GM23338 (cell line): ENCODE measurements at regions not wholly inside any gene's neighbourhood (a gene's known extent, or its start where the extent isn't known, plus 50 kb on each side); places are given as distances from the start of the nearest gene placed in this dataset.

Source experiments
- ATAC-seq: fragments of 200-7000 bp; cut with Tn5 transposase; 3 replicates; pipeline ENCODE4 v1.9.1; 2020
- DNase-seq: peaks from one replicate; pipeline ENCODE4 v3.0.0-alpha.2; 2015; ENCODE audit warnings: low spot score
- H2AFZ ChIP-seq: fragments of 200-600 bp; sonication (generic); 2 replicates; pipeline ENCODE4 v1.8.0; 2016; ENCODE audit warnings: antibody characterized with exemption, mild to moderate bottlenecking, moderate library complexity
- H3F3A ChIP-seq: fragments of 200-600 bp; sonication (generic); replicated peaks from 2 replicates; pipeline ENCODE4 v1.8.0; 2017; ENCODE audit warnings: antibody characterized with exemption, mixed run types, low read depth
- H3K27ac ChIP-seq: fragments of 200-600 bp; sonication (generic); 2 replicates; pipeline ENCODE4 v1.6.1; 2016; ENCODE audit warnings: low read depth
- H3K27me3 ChIP-seq: fragments of 200-600 bp; sonication (generic); 2 replicates; pipeline ENCODE4 v1.8.0; 2016; ENCODE audit warnings: mild to moderate bottlenecking, mixed run types, moderate library complexity; ENCODE audit not compliant: insufficient read depth
- H3K36me3 ChIP-seq: fragments of 200-600 bp; sonication (generic); 2 replicates; pipeline ENCODE4 v1.8.0; 2016; ENCODE audit warnings: mild to moderate bottlenecking; ENCODE audit not compliant: insufficient read depth
- H3K4me1 ChIP-seq: fragments of 200-600 bp; sonication (generic); 2 replicates; pipeline ENCODE4 v1.8.0; 2016; ENCODE audit warnings: mild to moderate bottlenecking, moderate library complexity; ENCODE audit not compliant: insufficient read depth
- H3K4me2 ChIP-seq: fragments of 200-600 bp; sonication (generic); 2 replicates; pipeline ENCODE4 v1.7.1; 2017; ENCODE audit warnings: mixed run types
- H3K4me3 ChIP-seq: fragments of 200-600 bp; sonication (generic); 2 replicates; pipeline ENCODE4 v1.6.1; 2016; ENCODE audit warnings: mixed run types
- H3K79me2 ChIP-seq: fragments of 200-600 bp; sonication (generic); replicated peaks from 2 replicates; pipeline ENCODE4 v1.8.0; 2017; ENCODE audit warnings: mild to moderate bottlenecking; ENCODE audit not compliant: insufficient read depth
- H3K9me2 ChIP-seq: fragments of 200-600 bp; sonication (generic); 2 replicates; pipeline ENCODE4 v1.8.0; 2017; ENCODE audit not compliant: insufficient read depth
- H4K20me1 ChIP-seq: fragments of 200-600 bp; sonication (generic); replicated peaks from 2 replicates; pipeline ENCODE4 v1.8.0; 2017; ENCODE audit warnings: mild to moderate bottlenecking; ENCODE audit not compliant: insufficient read depth
- H3K27ac Mint-ChIP-seq: 2 replicates; pipeline ENCODE4 v1.8.0; 2020; ENCODE audit warnings: inconsistent platforms, mild to moderate bottlenecking, moderate library complexity, mixed read lengths
- H3K27me3 Mint-ChIP-seq: 3 replicates; pipeline ENCODE4 v1.8.0; 2022; ENCODE audit warnings: low read depth, mild to moderate bottlenecking, moderate library complexity, mixed read lengths, inconsistent platforms; ENCODE audit not compliant: insufficient read depth, poor library complexity
- H3K36me3 Mint-ChIP-seq: 3 replicates; pipeline ENCODE4 v1.8.0; 2021; ENCODE audit warnings: low read depth, mild to moderate bottlenecking, inconsistent platforms, moderate library complexity, mixed read lengths
- H3K4me1 Mint-ChIP-seq: 3 replicates; pipeline ENCODE4 v1.8.0; 2020; ENCODE audit warnings: mild to moderate bottlenecking, inconsistent platforms, mixed read lengths
- H3K4me3 Mint-ChIP-seq: 3 replicates; pipeline ENCODE4 v1.8.0; 2021; ENCODE audit warnings: moderate library complexity, mild to moderate bottlenecking, inconsistent platforms, mixed read lengths
- H3K9me3 Mint-ChIP-seq: 3 replicates; pipeline ENCODE4 v1.8.0; 2020; ENCODE audit warnings: moderate library complexity, mild to moderate bottlenecking, inconsistent platforms, mixed read lengths
- CREB1 ChIP-seq: fragments of 250-450 bp; sonication (Bioruptor Pico); IDR thresholded peaks from 2 replicates; pipeline ENCODE4 v1.5.0; 2020; ENCODE audit warnings: low read depth, mild to moderate bottlenecking, moderate library complexity
- CTCF ChIP-seq, 2 experiments: fragments of 200-600 bp in 1 of 2; sonication (generic) in 1 of 2; conservative IDR thresholded peaks; 2 replicates each; pipeline versions ENCODE4 v1.5.1 to v1.6.1; 2016 to 2017; ENCODE audit warnings: antibody characterized with exemption in 2 of 2, low read depth in 2 of 2, mild to moderate bottlenecking in 2 of 2, moderate library complexity in 1 of 2
- ETS1 ChIP-seq: IDR thresholded peaks from 2 replicates; pipeline ENCODE4 v1.6.1; 2016; ENCODE audit warnings: antibody characterized with exemption
- EZH2 ChIP-seq: fragments of 200-600 bp; sonication (generic); IDR thresholded peaks from one replicate; pipeline ENCODE4 v1.8.0; 2017; ENCODE audit warnings: antibody characterized with exemption, mild to moderate bottlenecking, low read depth; ENCODE audit not compliant: unreplicated experiment
- POLR2AphosphoS5 ChIP-seq: IDR thresholded peaks from 2 replicates; pipeline ENCODE4 v1.6.1; 2016; ENCODE audit warnings: antibody characterized with exemption, low read depth
- ZNF331 ChIP-seq: fragments of 250-450 bp; sonication (Bioruptor Pico); IDR thresholded peaks from 2 replicates; pipeline ENCODE4 v1.5.0; 2020; ENCODE audit warnings: low read depth, mild to moderate bottlenecking, moderate library complexity

- no peak for ATAC-seq
- H3K36me3 Mint-ChIP-seq, result peaks cover 25% of the 10 kb centered on the region; the same call in 2 of the 3 replicates
- TF ChIP-seq ZNF331 (CRISPR knock-in tag), result no peak
- TF ChIP-seq CREB1 (CRISPR knock-in tag), result no peak
- TF ChIP-seq EZH2, result no peak
- no peak for TF ChIP-seq CTCF (conservative IDR thresholded peaks at IDR 0.05; ENCODE audit: low read depth in 2 of 2)
- Histone ChIP-seq H3K79me2 (no peaks in the 10 kb centered on the region), H3K4me3 (no peak overlapping the region), H3K4me2 (no peak overlapping the region), H3K27ac (no peak overlapping the region), H3K9me2 (no peaks in the 10 kb centered on the region; the same call in 1 of the 2 replicates), H3K36me3 (no peaks in the 10 kb centered on the region), H4K20me1 (no peaks in the 10 kb centered on the region), H3K27me3 (no peaks in the 10 kb centered on the region), H2AFZ (no peak overlapping the region), H3F3A (no peaks in the 10 kb centered on the region), H3K4me1 (no peaks in the 10 kb centered on the region)
- no peak overlapping the region for H3K27ac Mint-ChIP-seq
- peaks cover 19% of the 10 kb centered on the region for H3K4me1 Mint-ChIP-seq
- H3K4me3 Mint-ChIP-seq, result no peak overlapping the region
- no peaks in the 10 kb centered on the region for H3K27me3 Mint-ChIP-seq
- no peak for DNase-seq
- no peaks in the 10 kb centered on the region; the same call in 2 of the 3 replicates for H3K9me3 Mint-ChIP-seq
Measured at GRCh38 chr6:141540207-141540606, 592.5 kb upstream of the GJE1 start.

- Mint-ChIP-seq H3K4me3 (no peak overlapping the region), H3K9me3 (no peaks in the 10 kb centered on the region; the same call in 2 of the 3 replicates), H3K4me1 (peaks cover 19% of the 10 kb centered on the region), H3K27ac (no peak overlapping the region), H3K36me3 (peaks cover 22% of the 10 kb centered on the region; the same call in 2 of the 3 replicates), H3K27me3 (no peaks in the 10 kb centered on the region)
- H3K4me1 ChIP-seq, result no peaks in the 10 kb centered on the region
- ATAC-seq (no peak), DNase-seq (no peak)
- H3K36me3 ChIP-seq, result no peaks in the 10 kb centered on the region
- no peak overlapping the region for H3K4me2 ChIP-seq
- H3K4me3 ChIP-seq, result no peak overlapping the region
- H3K79me2 ChIP-seq, result no peaks in the 10 kb centered on the region
- H3K27ac ChIP-seq, result no peak overlapping the region
- H3F3A ChIP-seq, result no peaks in the 10 kb centered on the region
- no peak overlapping the region for H2AFZ ChIP-seq
- H3K9me2 ChIP-seq, result no peaks in the 10 kb centered on the region; the same call in 1 of the 2 replicates
- H4K20me1 ChIP-seq, result no peaks in the 10 kb centered on the region
- H3K27me3 ChIP-seq, result no peaks in the 10 kb centered on the region
- no peak for TF ChIP-seq ETS1
Measured at GRCh38 chr6:141539617-141540016, 593.1 kb upstream of the GJE1 start.

- H3K9me3 Mint-ChIP-seq, result peaks cover 14% of the 10 kb centered on the region
- H3K27ac ChIP-seq, result no peak overlapping the region
- no peak overlapping the region for H3K4me3 Mint-ChIP-seq
- no peak for DNase-seq
- H3K27me3 Mint-ChIP-seq, result no peaks in the 10 kb centered on the region
- no peaks in the 10 kb centered on the region for H3K36me3 ChIP-seq
- H3K79me2 ChIP-seq, result no peaks in the 10 kb centered on the region
- no peak overlapping the region for H3K27ac Mint-ChIP-seq
- H4K20me1 ChIP-seq, result no peaks in the 10 kb centered on the region
- H3K27me3 ChIP-seq, result no peaks in the 10 kb centered on the region
- H3K9me2 ChIP-seq, result 0 out of 2 replicates have a peak, but pooled peaks cover 4% of the 10 kb centered on the region
- no peak overlapping the region for H2AFZ ChIP-seq
- H3K4me2 ChIP-seq, result no peak overlapping the region
- H3K4me1 Mint-ChIP-seq, result peaks cover 5% of the 10 kb centered on the region; the same call in 1 of the 3 replicates
- no peak overlapping the region for H3K4me3 ChIP-seq
- H3K36me3 Mint-ChIP-seq, result peaks cover 7% of the 10 kb centered on the region; the same call in 2 of the 3 replicates
- no peaks in the 10 kb centered on the region for H3F3A ChIP-seq
- H3K4me1 ChIP-seq, result peaks cover 6% of the 10 kb centered on the region; the same call in 1 of the 2 replicates
- ATAC-seq, result no peak
- TF ChIP-seq EZH2 (no peak), ETS1 (no peak), POLR2AphosphoS5 (no peak)
Measured at GRCh38 chr6:141532211-141532610, 600.5 kb upstream of the GJE1 start.
